ENCODE measurements at regions not wholly inside any gene's neighbourhood (a gene's known extent, or its start where the extent isn't known, plus 50 kb on each side); places are given as distances from the start of the nearest gene placed in this dataset.

DNA sequence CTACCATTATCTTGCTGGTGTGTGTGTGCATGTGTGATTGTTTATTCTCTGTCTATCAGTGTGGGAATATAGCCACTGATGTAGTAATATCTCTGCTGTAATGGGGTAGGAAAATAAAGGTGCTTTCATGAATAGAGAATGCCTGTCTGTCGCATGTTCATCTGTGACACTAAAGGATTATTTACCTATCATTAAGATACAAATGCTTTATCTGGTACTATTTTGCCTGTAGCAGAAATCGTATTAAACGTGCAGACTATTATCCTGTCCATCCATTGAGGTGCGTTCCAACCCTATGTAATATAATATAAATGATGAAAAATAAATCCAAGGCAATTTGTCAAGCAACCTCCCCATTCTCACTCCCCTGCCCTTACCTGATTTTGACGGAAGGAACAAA is 1215.1 kb downstream of the BCL11B start:
- WGBS (ENCODE audit: insufficient coverage, low lambda C conversion rate): no CpG with 5 or more reads among the region's 5 CpGs
- Histone ChIP-seq H3K27me3 (ENCODE audit: control insufficient read depth, insufficient read depth, low read length) (no peaks in the 10 kb centered on the region), H3K27ac (ENCODE audit: low read length) (no peak overlapping the region), H3K4me3 (ENCODE audit: low read length) (no peak overlapping the region), H3K9me3 (ENCODE audit: control insufficient read depth, low read depth, low read length) (no peaks in the 10 kb centered on the region), H3K36me3 (ENCODE audit: control insufficient read depth, insufficient read depth, low read length) (no peaks in the 10 kb centered on the region), H3K4me1 (ENCODE audit: control insufficient read depth, insufficient read depth, low read length) (no peaks in the 10 kb centered on the region)
- no peak for DNase-seq

DNA sequence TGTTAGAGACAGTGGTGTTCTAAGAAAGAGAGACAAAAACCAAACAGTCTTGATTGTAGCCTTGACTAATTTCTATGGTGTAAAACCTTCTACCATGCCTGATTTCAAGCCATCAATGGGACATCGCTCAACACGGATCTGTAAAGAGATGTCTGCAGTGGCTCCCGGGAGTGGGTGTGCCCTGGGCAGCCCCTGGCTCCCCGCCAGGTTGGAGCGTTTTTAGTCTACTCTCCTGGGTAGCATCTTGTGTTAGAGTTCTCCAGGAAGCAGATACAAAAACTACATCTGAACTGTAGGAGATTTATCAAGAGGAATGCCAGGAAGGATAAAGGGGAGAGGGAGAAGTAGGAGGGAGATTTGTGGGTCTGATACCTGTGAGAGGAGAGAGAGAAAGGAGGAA is 1212.9 kb downstream of the BCL11B start:
- Histone ChIP-seq H3K4me1 (ENCODE audit: control insufficient read depth, insufficient read depth, low read length) (no peaks in the 10 kb centered on the region), H3K9me3 (ENCODE audit: control insufficient read depth, low read depth, low read length) (no peaks in the 10 kb centered on the region), H3K27ac (ENCODE audit: low read length) (no peak overlapping the region), H3K36me3 (ENCODE audit: control insufficient read depth, insufficient read depth, low read length) (no peaks in the 10 kb centered on the region), H3K27me3 (ENCODE audit: control insufficient read depth, insufficient read depth, low read length) (no peaks in the 10 kb centered on the region), H3K4me3 (ENCODE audit: low read length) (no peak overlapping the region)
- DNase-seq: no peak
- WGBS (ENCODE audit: insufficient coverage, low lambda C conversion rate): 80% methylated on average over 1 of the region's 5 CpGs

DNA sequence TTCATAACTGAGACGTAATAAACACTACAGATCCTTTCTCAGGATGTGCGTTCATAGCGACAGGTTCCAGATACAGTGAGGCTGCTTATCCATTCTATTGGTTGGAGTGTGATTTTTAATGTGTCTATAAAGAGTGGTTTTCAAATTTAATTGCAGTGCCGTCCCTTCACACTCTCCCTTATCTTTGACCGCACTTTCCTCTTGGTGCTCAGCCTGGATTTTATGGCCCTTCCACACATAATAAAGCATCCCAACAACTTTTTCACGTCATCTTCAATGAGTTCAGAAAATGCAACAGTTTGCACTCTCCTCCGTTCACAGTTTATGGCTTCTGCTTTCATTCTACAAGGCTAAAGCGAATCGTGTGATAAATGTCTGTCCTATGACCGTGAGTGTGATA is 1209.9 kb downstream of the BCL11B start:
- Histone ChIP-seq H3K27ac (ENCODE audit: low read length) (no peak overlapping the region), H3K4me3 (ENCODE audit: low read length) (no peak overlapping the region), H3K36me3 (ENCODE audit: control insufficient read depth, insufficient read depth, low read length) (no peaks in the 10 kb centered on the region), H3K9me3 (ENCODE audit: control insufficient read depth, low read depth, low read length) (no peaks in the 10 kb centered on the region), H3K4me1 (ENCODE audit: control insufficient read depth, insufficient read depth, low read length) (no peaks in the 10 kb centered on the region), H3K27me3 (ENCODE audit: control insufficient read depth, insufficient read depth, low read length) (no peaks in the 10 kb centered on the region)
- no peak for DNase-seq
- 15% methylated on average over 4 of the region's 10 CpGs for WGBS (ENCODE audit: insufficient coverage, low lambda C conversion rate)

DNA sequence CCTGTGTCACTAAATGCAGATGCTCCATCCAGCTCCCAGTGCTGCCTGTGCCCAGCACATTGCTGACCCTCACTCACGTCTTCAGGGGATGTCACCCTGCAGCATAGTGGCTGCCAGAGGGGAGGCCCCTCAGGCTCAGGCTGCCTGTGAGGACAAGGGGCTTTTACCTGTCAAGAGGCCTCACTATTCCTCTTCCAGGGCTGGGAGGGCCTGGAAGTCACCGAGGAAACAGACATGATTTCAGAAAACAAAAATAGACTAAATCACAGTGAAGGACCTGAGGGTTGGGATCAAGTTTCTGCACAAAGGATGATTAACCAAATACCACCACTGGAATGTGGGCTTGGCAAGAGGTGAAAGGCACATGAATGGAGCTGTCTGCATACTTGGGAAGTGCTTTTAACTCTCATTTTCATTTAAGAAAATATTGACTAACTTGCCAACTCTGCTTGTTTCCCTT is 1202.3 kb downstream of the BCL11B start:
- DNase-seq: no peak
- no peaks in the 10 kb centered on the region for H3K4me1 ChIP-seq (ENCODE audit: control insufficient read depth, insufficient read depth, low read length)
- no peaks in the 10 kb centered on the region for H3K9me3 ChIP-seq (ENCODE audit: control insufficient read depth, low read depth, low read length)
- H3K27ac ChIP-seq (ENCODE audit: low read length): no peak overlapping the region
- H3K36me3 ChIP-seq (ENCODE audit: control insufficient read depth, insufficient read depth, low read length): no peaks in the 10 kb centered on the region
- 14% methylated on average over 1 of the region's 2 CpGs for WGBS (ENCODE audit: insufficient coverage, low lambda C conversion rate)
- H3K4me3 ChIP-seq (ENCODE audit: low read length): no peak overlapping the region
- H3K27me3 ChIP-seq (ENCODE audit: control insufficient read depth, insufficient read depth, low read length): no peaks in the 10 kb centered on the region

DNA sequence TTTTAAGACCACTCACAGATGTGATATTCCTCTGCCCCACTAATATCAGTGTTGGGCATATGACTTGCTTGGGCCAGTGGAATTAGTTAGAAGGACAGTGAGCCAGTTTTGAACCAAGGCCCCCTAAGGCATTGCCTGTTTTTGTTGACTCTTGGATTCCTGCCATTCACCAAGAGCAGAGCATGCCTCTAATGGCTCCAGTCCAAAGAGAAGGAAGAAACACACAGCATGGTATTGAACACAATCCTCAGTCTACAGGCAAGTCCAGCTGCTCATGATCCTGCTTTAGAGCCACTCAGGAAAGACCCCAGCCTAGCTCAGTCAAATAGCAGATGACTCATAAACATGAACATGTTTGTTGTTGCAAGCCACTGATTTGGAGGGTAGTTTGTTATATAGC is 1201.5 kb downstream of the BCL11B start:
- H3K27ac ChIP-seq (ENCODE audit: low read length): no peak overlapping the region
- H3K9me3 ChIP-seq (ENCODE audit: control insufficient read depth, low read depth, low read length): no peaks in the 10 kb centered on the region
- no peak for DNase-seq
- no peaks in the 10 kb centered on the region for H3K36me3 ChIP-seq (ENCODE audit: control insufficient read depth, insufficient read depth, low read length)
- H3K27me3 ChIP-seq (ENCODE audit: control insufficient read depth, insufficient read depth, low read length): no peaks in the 10 kb centered on the region
- no peaks in the 10 kb centered on the region for H3K4me1 ChIP-seq (ENCODE audit: control insufficient read depth, insufficient read depth, low read length)
- no peak overlapping the region for H3K4me3 ChIP-seq (ENCODE audit: low read length)

DNA sequence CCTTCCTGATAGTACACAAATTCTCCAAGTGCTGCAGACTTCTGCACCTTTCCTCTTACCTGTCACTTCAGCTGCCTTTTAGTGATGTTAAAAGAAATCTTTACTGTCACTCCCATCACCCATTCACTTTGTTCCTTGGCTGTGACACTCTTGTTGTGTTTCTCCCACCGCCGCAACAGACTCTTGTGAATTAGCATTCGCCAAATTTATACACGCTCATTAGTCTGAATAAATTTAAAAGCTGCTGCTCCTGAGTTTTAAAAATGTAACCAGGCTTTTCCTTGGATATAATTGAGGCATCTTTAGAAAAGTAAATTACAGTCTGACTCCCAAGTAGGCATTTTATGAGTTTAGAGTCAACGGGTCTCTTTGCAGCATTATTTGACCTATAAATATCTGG is 1197.9 kb downstream of the BCL11B start:
- H3K27me3 ChIP-seq (ENCODE audit: control insufficient read depth, insufficient read depth, low read length): no peaks in the 10 kb centered on the region
- 86% methylated on average over 5 of the region's 5 CpGs for WGBS (ENCODE audit: insufficient coverage, low lambda C conversion rate)

DNA sequence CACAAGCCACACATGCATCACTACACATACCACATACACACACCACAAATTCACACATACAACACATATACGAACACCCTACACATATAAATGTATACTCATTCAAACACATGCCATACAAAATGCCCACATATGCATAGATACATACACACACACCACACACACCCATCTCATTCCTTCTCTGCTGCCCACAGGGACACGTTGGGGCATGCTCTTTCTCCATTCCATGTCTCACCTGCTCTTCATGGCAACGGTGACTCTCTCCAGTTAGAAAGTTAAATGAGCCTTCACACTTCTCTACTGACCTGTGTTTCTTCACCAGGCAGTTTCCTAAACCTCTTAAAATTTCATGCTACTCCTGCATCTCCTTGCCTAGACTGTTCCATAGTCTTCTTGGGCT is 1194.8 kb downstream of the BCL11B start:
- WGBS (ENCODE audit: insufficient coverage, low lambda C conversion rate): no CpG with 5 or more reads among the region's 3 CpGs
- no peaks in the 10 kb centered on the region for H3K9me3 ChIP-seq (ENCODE audit: control insufficient read depth, low read depth, low read length)
- no peak for DNase-seq
- H3K27ac ChIP-seq (ENCODE audit: low read length): no peak overlapping the region
- no peaks in the 10 kb centered on the region for H3K4me1 ChIP-seq (ENCODE audit: control insufficient read depth, insufficient read depth, low read length)
- H3K27me3 ChIP-seq (ENCODE audit: control insufficient read depth, insufficient read depth, low read length): no peaks in the 10 kb centered on the region
- H3K4me3 ChIP-seq (ENCODE audit: low read length): no peak overlapping the region
- no peaks in the 10 kb centered on the region for H3K36me3 ChIP-seq (ENCODE audit: control insufficient read depth, insufficient read depth, low read length)

More for the DNA sequence above, 1197.9 kb downstream of the BCL11B start:
- Histone ChIP-seq H3K4me1 (ENCODE audit: control insufficient read depth, insufficient read depth, low read length) (no peaks in the 10 kb centered on the region), H3K4me3 (ENCODE audit: low read length) (no peak overlapping the region), H3K27ac (ENCODE audit: low read length) (no peak overlapping the region), H3K36me3 (ENCODE audit: control insufficient read depth, insufficient read depth, low read length) (no peaks in the 10 kb centered on the region), H3K9me3 (ENCODE audit: control insufficient read depth, low read depth, low read length) (no peaks in the 10 kb centered on the region)
- DNase-seq: no peak

DNA sequence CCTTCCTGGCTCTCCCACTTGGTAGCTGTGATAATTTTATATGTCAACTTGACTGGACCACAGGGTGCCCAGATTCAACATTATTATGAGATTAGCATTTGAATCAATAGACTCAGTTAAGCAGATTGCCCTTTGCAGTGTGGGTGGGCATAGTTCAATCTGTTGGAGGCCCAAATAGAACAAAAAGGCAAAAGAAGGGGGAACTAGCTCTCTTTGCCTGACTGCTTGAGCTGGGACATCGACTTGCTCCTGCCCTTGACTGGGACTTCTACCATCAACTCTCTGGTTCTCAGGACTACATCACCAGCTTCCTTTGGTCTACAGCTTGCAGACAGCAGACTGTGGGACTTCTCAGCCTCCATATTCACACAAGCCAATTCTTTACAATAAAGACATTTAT is 1189.2 kb downstream of the BCL11B start:
- Histone ChIP-seq H3K27me3 (ENCODE audit: control insufficient read depth, insufficient read depth, low read length) (no peaks in the 10 kb centered on the region), H3K27ac (ENCODE audit: low read length) (no peak overlapping the region), H3K4me3 (ENCODE audit: low read length) (no peak overlapping the region), H3K36me3 (ENCODE audit: control insufficient read depth, insufficient read depth, low read length) (no peaks in the 10 kb centered on the region), H3K9me3 (ENCODE audit: control insufficient read depth, low read depth, low read length) (no peaks in the 10 kb centered on the region), H3K4me1 (ENCODE audit: control insufficient read depth, insufficient read depth, low read length) (no peaks in the 10 kb centered on the region)
- no peak for DNase-seq
- WGBS (ENCODE audit: insufficient coverage, low lambda C conversion rate): no CpG with 5 or more reads among the region's 1 CpG

DNA sequence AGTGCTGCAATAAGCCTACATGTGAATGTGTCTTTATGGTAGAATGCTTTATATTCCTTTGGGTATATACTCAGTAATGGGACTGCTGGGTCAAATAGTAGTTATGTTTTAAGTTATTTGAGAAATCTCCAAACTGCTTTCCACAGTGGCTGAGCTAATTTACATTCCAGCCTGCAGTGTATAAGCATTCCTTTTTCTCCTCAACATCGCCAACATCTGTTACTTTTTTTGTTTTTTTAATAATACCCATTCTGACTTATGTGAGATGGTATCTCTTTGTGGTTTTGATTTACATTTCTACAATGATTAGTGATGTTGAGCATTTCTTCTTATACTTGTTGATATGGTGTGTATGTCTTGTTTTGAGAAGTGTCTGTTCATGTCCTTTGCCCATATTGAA is 1186.2 kb downstream of the BCL11B start:
- Histone ChIP-seq H3K27me3 (ENCODE audit: control insufficient read depth, insufficient read depth, low read length) (no peaks in the 10 kb centered on the region), H3K9me3 (ENCODE audit: control insufficient read depth, low read depth, low read length) (no peaks in the 10 kb centered on the region), H3K4me1 (ENCODE audit: control insufficient read depth, insufficient read depth, low read length) (no peaks in the 10 kb centered on the region), H3K4me3 (ENCODE audit: low read length) (no peak overlapping the region), H3K36me3 (ENCODE audit: control insufficient read depth, insufficient read depth, low read length) (no peaks in the 10 kb centered on the region), H3K27ac (ENCODE audit: low read length) (no peak overlapping the region)
- WGBS (ENCODE audit: insufficient coverage, low lambda C conversion rate): 100% methylated on average over 1 of the region's 1 CpG
- no peak for DNase-seq

DNA sequence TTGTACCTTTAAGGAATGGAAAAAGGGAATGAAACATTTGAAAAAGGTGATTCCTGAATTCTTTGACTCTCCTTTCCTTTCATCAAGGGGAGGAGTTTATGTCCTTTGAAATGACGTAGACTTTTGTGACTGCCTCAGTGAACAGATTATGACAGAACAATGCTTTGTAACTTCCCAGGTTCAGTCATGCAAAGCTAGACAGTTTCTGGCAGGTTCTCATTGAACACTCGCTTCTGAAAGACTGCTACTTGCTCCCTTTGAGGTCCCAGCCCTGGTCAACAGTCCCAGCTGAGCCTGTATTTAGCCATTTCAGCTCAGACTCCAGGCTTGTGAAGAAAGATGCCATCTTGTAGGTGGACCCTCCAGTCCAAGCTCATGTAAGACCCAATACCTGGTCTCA is 1178.9 kb downstream of the BCL11B start:
- no peaks in the 10 kb centered on the region for H3K9me3 ChIP-seq (ENCODE audit: control insufficient read depth, low read depth, low read length)
- no peaks in the 10 kb centered on the region for H3K36me3 ChIP-seq (ENCODE audit: control insufficient read depth, insufficient read depth, low read length)
- no peaks in the 10 kb centered on the region for H3K27me3 ChIP-seq (ENCODE audit: control insufficient read depth, insufficient read depth, low read length)
- WGBS (ENCODE audit: insufficient coverage, low lambda C conversion rate): no CpG with 5 or more reads among the region's 2 CpGs
- no peak overlapping the region for H3K4me3 ChIP-seq (ENCODE audit: low read length)
- no peak for DNase-seq
- H3K4me1 ChIP-seq (ENCODE audit: control insufficient read depth, insufficient read depth, low read length): no peaks in the 10 kb centered on the region
- H3K27ac ChIP-seq (ENCODE audit: low read length): no peak overlapping the region

DNA sequence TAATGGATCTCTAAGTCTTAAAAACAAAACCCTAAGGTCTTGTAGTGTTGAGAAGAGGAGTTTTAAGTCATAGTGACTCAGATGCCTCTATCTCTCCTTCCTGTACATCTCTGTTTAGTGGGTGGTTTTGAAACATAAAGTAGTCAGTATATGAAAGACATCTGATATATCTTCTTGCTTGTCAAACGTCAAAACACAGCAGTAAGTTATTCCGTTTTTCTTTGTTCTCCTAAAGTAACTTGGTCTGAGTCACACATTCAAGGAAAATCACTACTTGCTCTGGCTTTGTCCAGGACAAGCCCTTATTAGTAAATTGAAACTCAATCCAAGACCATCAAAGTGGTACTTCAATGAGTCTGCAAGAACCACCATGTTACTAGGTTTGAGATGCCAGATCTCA is 1172.5 kb downstream of the BCL11B start:
- Histone ChIP-seq H3K36me3 (ENCODE audit: control insufficient read depth, insufficient read depth, low read length) (no peaks in the 10 kb centered on the region), H3K9me3 (ENCODE audit: control insufficient read depth, low read depth, low read length) (no peaks in the 10 kb centered on the region), H3K4me3 (ENCODE audit: low read length) (no peak overlapping the region), H3K4me1 (ENCODE audit: control insufficient read depth, insufficient read depth, low read length) (no peaks in the 10 kb centered on the region), H3K27me3 (ENCODE audit: control insufficient read depth, insufficient read depth, low read length) (no peaks in the 10 kb centered on the region), H3K27ac (ENCODE audit: low read length) (no peak overlapping the region)
- DNase-seq: no peak
- 80% methylated on average over 1 of the region's 2 CpGs for WGBS (ENCODE audit: insufficient coverage, low lambda C conversion rate)
